ENCODE measurements at regions not wholly inside any gene's neighbourhood (a gene's known extent, or its start where the extent isn't known, plus 50 kb on each side); places are given as distances from the start of the nearest gene placed in this dataset.
"Not testable (repeated sequence)": the region's sequence is repeated elsewhere in the genome, so short reads cannot be mapped to it uniquely, and the experiment has no call there.

DNA sequence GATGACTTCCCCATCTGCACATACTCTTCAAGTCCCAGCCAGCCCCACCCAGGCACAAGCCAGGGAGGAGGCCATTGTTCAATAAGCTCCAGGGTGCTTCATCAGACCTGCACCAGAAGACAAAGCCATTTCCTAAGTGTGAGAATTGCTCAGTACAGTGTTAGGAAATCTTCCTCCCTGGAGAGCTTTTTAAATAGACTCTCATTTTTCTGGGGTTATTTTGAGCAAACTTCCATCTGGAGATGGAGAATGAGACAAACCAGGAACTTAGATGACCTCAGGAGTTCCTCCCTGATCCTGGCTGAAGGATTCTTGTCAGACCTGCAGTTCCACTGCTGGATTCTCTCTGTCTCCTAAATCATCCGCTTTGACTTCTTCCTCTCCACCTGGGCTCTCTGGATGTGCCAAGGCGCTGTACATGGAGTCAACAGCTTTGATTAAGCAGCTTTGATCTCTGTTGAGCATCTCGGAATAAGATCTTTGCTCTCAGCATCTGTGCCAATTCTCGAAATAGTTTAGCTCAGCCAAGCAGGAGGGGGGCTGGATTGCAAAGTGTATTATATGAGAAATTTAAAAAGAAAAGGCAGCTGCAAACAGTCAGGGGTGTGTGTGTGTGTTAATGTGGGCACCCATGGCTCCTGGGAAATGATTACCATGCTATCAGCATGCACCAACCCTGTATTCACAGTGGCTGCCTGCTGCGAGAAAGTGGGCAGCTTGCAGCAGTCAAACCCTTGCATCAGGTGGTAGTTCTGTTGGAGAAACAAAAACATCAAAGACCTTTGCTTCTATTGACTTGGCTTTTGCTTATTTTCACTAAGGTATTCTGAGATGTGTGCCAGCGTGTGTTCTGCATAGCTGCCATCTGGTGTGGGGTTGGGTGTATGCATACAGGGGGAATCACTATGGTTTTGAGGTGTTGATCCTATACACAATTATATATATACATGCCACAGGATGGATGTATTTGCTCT is 70.2 kb upstream of the NAV2 start:
- ATAC-seq (no peak), DNase-seq (no peak)
- peaks cover 3% of the 10 kb centered on the region for H3K27me3 Mint-ChIP-seq
- H3K36me3 Mint-ChIP-seq (ENCODE audit: low read depth): no peaks in the 10 kb centered on the region
- H3K9me3 Mint-ChIP-seq: no peaks in the 10 kb centered on the region
- H3K27ac Mint-ChIP-seq: no peak overlapping the region
- H3K4me3 Mint-ChIP-seq: no peak overlapping the region
- H3K4me1 Mint-ChIP-seq: no peaks in the 10 kb centered on the region

DNA sequence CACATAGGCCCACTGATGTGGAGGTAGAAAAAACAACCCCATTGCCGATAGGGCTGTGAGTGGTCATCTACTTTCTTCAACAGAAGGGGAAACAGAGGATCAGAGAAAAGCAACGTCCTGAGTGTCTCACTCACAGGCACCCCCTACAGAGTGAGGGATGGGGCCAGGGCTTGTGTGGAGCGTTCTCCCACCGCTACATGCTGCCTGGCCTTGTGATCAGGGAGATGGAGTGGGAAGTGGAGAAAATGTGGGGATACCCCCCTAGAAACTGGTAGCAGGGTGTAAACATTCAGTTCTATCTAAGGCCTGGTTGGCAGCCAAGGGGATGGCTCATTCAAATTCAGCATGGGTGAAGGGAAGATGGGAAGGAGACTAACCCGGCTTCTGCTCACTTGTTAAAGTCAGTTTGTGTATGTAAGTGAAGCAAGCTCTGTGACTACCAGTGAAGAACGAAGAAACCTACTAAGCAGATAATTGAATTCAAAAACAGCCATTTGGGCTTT is 73.0 kb upstream of the NAV2 start:
- H3K4me1 Mint-ChIP-seq: no peaks in the 10 kb centered on the region
- H3K27ac Mint-ChIP-seq: no peak overlapping the region
- no peak overlapping the region for H3K4me3 Mint-ChIP-seq
- H3K9me3 Mint-ChIP-seq: peaks cover 3% of the 10 kb centered on the region
- no peaks in the 10 kb centered on the region for H3K36me3 Mint-ChIP-seq (ENCODE audit: low read depth)
- DNase-seq: no peak
- no peak for ATAC-seq
- peaks cover 7% of the 10 kb centered on the region for H3K27me3 Mint-ChIP-seq

DNA sequence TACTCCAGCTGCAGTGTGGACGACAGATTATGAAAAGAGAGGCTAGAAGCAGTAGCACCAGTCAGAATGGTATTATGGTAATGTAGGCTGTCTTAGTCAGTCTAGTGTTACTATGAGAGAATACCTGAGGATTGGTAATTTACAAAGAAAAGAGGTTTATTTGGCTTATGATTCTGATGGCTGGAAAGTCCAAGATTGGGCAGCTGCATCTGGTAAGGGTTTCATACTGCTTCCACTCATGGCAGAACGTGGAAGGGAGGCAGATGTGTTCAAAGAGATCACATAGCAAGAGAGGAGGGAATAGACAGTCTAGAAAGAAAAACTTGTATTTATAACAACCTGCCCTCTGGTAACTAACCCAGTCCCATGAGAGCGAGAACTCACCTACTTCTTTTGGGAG is 77.3 kb upstream of the NAV2 start:
- Mint-ChIP-seq H3K27me3 (peaks cover 5% of the 10 kb centered on the region), H3K4me3 (no peak overlapping the region), H3K36me3 (ENCODE audit: low read depth) (no peaks in the 10 kb centered on the region), H3K27ac (no peak overlapping the region), H3K4me1 (no peaks in the 10 kb centered on the region), H3K9me3 (peaks cover 3% of the 10 kb centered on the region)
- ATAC-seq: no peak
- DNase-seq: no peak

DNA sequence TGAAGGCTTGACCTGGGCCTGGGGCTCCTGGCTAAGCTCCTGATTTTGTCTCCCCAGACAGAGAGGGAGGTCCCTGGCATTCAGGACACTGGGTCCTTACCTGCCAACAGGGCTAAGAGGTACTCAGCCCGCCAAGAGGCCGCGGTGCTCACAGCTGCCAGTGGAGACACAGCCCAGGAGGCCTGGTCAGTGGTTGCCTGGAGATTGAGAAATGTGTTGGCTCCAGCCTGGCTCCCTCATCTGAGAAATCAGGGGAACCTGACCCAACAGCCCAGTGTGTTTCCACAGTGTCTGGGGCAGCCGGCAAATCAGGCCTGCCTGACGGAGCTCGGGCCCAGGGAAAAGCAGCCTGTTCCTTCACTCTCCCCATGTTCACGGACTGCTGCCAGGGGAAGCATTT is 79.4 kb upstream of the NAV2 start:
- H3K4me1 Mint-ChIP-seq: no peaks in the 10 kb centered on the region
- DNase-seq (no peak), ATAC-seq (no peak)
- no peaks in the 10 kb centered on the region for H3K36me3 Mint-ChIP-seq (ENCODE audit: low read depth)
- peaks cover 8% of the 10 kb centered on the region for H3K27me3 Mint-ChIP-seq
- H3K9me3 Mint-ChIP-seq: peaks cover 3% of the 10 kb centered on the region
- no peak overlapping the region for H3K4me3 Mint-ChIP-seq
- no peak overlapping the region for H3K27ac Mint-ChIP-seq

DNA sequence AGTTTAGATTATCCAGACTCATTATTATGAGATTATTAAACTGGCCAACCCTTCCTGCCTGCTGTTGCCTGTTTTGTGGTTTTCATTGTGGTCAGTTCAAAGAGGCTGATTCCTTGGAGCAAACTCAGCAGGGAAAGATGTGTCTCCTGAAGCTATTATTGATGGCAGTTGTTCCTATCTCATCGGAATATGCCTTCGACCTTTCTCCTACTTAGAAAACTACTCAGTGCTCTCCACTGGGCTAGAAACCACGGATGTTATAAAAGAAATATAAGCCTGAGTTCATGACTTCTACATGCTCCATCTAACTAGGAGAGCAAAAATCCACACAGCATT is 80.2 kb upstream of the NAV2 start:
- peaks cover 3% of the 10 kb centered on the region for H3K9me3 Mint-ChIP-seq
- DNase-seq (no peak), ATAC-seq (no peak)
- H3K27ac Mint-ChIP-seq: no peak overlapping the region
- no peaks in the 10 kb centered on the region for H3K4me1 Mint-ChIP-seq
- peaks cover 8% of the 10 kb centered on the region for H3K27me3 Mint-ChIP-seq
- no peaks in the 10 kb centered on the region for H3K36me3 Mint-ChIP-seq (ENCODE audit: low read depth)
- no peak overlapping the region for H3K4me3 Mint-ChIP-seq

DNA sequence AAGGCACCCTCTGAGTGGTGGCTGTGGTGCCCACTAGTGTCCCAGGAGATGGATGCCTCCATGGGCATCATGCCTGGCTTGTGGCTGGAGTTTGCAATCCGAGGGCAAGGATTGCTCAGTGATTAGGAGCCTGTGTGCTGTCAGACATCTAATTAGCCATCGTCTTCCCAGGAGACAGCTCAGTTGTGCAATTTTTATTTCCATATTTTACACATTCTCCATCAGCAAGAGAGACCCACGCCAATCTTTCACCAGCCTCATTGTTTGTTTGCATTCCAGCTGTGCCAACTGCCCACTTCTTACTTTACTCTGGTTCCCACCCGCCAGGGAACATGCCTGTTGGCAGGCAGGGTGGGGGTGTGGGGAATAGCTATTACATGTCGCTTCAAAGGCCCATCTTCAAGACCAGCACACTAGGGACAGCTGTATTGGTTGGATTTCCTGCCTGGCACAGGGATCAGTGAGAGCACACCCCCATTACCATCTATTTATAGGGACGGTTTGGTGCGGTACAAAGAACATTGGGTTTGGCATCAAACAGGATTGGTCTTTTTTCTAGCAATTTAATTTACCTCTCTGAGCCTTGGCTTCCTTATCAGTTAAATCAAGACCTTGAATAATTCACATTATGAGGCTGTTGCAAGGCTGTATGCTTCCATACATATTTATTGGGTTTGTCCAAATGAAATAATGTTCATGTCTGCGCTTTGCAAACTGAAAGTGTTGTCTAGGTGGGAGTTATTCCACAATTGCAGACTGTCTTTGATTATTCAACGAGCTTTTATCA is 80.7 kb upstream of the NAV2 start:
- H3K36me3 Mint-ChIP-seq (ENCODE audit: low read depth): no peaks in the 10 kb centered on the region
- ATAC-seq (no peak), DNase-seq (no peak)
- no peak overlapping the region for H3K4me3 Mint-ChIP-seq
- H3K4me1 Mint-ChIP-seq: no peaks in the 10 kb centered on the region
- peaks cover 5% of the 10 kb centered on the region for H3K27me3 Mint-ChIP-seq
- no peak overlapping the region for H3K27ac Mint-ChIP-seq
- peaks cover 3% of the 10 kb centered on the region for H3K9me3 Mint-ChIP-seq

DNA sequence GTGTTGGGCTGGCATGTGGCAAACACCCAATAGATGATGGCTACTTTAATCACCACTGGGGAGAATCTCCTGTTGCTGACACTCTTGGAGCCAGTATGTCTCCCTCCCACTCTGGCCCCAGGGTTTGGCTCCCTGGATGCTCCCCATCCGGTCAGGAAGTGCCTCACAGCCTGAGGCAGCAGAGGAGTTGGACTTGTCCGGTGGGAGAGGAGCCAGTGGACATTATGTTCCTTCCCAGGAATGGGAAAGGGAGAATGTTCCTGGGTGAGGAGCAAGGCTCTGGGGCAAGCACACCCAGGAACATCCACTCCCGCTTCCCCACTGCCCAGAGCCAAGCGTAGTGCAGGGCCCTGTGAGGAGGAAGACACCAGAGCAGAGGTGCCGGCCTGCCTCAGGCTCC is 84.6 kb upstream of the NAV2 start:
- H3K36me3 Mint-ChIP-seq (ENCODE audit: low read depth): no peaks in the 10 kb centered on the region
- peaks cover 7% of the 10 kb centered on the region for H3K27me3 Mint-ChIP-seq
- ATAC-seq: no peak
- peaks cover 4% of the 10 kb centered on the region for H3K9me3 Mint-ChIP-seq
- H3K27ac Mint-ChIP-seq: no peak overlapping the region
- no peak overlapping the region for H3K4me3 Mint-ChIP-seq
- no peaks in the 10 kb centered on the region for H3K4me1 Mint-ChIP-seq
- DNase-seq: no peak

DNA sequence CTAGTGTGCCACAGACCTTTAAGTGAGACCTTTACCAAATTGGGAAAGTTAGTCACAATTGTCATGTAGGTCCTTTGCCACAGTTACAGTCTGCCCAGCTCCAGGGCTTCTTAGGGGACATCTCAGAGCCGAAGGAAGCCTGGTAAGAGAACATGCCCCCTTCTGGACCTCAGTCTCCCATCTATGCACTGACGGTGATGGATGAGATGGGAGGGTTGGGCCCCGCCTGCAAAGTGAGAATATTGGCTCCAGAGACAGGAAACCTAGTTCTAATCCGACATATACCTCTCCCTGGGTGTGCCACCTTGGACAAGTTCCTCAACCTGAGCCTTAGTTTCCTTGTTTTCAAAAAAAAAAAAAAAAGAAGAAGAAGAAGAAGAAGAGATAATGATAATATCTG is 85.1 kb upstream of the NAV2 start:
- Mint-ChIP-seq H3K27me3 (peaks cover 7% of the 10 kb centered on the region), H3K4me1 (no peaks in the 10 kb centered on the region), H3K36me3 (ENCODE audit: low read depth) (no peaks in the 10 kb centered on the region), H3K9me3 (peaks cover 4% of the 10 kb centered on the region), H3K4me3 (no peak overlapping the region), H3K27ac (no peak overlapping the region)
- no peak for ATAC-seq
- DNase-seq: no peak

DNA sequence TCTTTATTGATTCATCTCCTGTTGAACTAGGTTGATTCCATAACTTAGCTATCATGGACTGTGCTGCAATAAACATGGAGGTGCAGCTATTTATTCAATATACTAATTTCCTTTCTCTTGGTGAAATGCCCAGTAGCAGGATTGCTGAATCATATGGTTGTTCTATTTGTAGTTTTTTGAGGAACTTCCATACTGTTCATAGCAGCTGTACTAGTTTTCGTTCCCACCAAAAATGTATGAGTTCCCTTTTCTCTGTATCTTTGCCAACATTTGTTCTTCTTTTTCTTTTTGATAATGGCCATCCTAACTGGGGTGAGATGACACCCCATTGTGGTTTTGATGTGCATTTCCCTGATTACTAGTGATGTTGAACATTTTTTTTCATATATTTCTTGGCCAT is 87.2 kb upstream of the NAV2 start:
- Mint-ChIP-seq H3K27ac (no peak overlapping the region), H3K9me3 (peaks cover 4% of the 10 kb centered on the region), H3K4me1 (no peaks in the 10 kb centered on the region), H3K27me3 (peaks cover 13% of the 10 kb centered on the region), H3K4me3 (no peak overlapping the region), H3K36me3 (ENCODE audit: low read depth) (no peaks in the 10 kb centered on the region)
- no peak for DNase-seq
- ATAC-seq: no peak

DNA sequence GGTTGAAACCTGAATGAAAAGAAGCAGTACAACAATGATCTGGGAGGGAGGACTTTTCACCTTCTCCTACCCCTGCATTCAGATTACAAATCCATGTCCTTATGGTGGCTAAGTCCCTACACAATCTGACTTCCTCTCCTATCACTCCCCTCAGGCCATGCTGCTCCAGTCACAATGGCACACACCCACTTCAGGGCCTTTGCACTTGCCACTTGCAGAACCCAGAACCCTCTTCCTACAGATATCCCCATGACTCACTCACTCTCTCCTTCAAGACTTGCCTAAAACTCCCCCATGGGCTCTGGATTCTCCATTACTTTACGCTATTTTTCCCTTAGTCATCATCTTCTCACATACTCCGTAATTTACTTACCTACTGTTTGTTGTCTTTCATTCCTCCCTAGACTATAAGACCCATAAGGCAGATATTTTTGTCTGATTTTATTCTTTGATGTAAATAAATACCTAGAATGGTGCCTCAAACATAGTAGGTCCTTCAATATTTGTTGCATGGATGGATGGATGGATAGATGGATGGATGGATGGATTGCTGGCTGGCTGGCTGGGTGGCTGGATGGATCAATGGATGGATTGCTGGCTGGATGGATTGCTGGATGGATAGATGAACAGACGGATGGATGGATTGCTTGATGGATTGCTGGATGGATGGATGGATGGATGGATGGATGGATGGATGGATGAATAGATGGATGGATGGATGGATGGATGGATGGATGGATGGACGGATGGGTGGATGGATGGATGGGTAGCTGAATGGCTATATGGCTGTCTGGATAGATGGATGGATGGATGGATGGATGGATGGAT is 94.7 kb upstream of the NAV2 start:
- ATAC-seq: no peak
- no peaks in the 10 kb centered on the region for H3K36me3 Mint-ChIP-seq (ENCODE audit: low read depth)
- H3K27me3 Mint-ChIP-seq: peaks cover 10% of the 10 kb centered on the region

DNA sequence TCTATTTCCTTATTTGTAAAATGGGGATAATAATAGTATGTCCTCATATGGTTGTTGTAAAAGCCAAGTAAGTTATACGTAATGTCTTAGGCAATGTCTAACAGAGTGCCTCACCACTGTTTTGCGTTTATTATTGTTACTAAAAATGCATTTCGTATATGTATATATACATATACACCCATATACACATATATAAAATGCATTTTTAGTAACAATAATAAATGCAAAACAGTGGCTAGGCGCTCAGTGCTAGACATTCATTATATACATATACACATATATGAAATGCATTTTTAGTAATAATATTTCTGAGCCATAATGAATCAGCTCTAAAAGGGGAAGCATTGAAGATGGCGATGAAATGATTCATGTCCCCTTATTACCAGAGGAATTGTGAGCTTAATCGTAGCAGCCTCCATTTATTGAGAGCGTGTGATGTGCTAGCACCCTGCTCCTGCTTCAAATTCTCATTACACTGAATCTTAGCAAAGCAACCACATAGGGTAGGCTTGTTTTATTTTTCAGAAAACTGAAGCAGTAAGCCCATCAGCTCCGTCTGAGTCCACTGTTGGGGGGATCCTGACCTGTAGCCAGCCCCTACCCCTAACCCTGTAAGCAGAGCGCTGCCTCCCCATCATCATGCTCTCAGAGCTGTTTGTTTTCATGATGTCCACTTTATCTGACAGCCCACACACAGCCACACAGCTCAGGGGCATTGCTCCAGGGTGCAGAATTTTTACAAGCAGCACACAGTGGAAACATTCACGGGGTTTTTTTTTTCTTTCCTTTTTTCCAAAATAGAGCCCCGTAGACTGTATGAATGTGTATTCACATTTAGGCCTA is 97.1 kb upstream of the NAV2 start:
- Mint-ChIP-seq H3K4me1 (no peaks in the 10 kb centered on the region), H3K27ac (no peak overlapping the region)
- no peak for ATAC-seq

More for the DNA sequence above, 94.7 kb upstream of the NAV2 start:
- Mint-ChIP-seq H3K4me3 (no peak overlapping the region), H3K9me3 (peaks cover 8% of the 10 kb centered on the region), H3K27ac (no peak overlapping the region), H3K4me1 (no peaks in the 10 kb centered on the region)
- no peak for DNase-seq

DNA sequence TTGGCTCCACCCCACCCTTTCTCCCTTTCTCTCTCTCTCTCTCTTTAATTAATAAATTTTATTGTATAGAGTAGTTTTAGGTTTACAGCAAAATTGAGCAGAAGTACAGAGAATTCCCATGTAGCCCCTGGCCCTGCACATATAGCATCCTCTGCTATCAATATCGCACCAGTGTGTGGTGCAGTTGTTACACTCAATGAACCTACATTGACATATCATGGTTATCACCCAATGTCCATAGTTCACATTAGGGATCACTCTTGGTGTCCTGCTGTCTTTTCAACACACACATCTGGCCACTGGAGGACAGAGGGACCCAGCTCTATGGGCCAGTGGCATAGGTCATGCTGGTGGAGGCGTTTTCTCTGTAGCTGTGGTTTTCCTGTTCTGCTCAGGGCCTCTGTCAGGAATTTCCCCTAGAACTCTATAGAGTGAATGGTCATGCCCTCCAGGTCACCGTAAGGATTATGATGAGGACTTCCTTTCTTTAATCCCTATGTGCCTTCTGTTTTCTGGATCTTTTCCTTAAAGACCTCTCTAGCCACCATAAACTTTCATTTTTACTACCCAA is 98.2 kb upstream of the NAV2 start:
- ATAC-seq: no peak

More for the DNA sequence above, 97.1 kb upstream of the NAV2 start:
- Mint-ChIP-seq H3K36me3 (ENCODE audit: low read depth) (no peaks in the 10 kb centered on the region), H3K27me3 (peaks cover 4% of the 10 kb centered on the region), H3K9me3 (peaks cover 14% of the 10 kb centered on the region), H3K4me3 (no peak overlapping the region)
- no peak for DNase-seq

DNA sequence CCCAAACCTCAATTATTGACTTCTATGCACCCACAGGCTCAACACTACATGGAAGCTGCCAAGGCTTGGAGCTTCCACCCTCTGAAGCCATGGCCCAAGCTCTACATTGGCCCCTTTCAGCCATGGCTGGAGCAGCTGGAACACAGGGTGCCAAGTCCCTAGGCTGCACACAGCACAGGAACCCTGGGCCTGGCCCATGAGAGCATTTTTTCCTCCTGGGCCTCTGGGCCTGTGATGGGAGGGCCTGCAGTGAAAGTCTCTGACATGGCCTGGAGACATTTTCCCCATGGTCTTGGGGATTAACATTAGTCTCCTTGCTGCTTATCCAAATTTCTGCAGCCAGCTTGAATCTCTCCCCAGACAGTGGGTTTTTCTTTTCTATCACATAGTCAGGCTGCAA is 100.6 kb upstream of the NAV2 start:
- not testable (repeated sequence) for H3K27ac Mint-ChIP-seq; H3K4me1 Mint-ChIP-seq; H3K36me3 Mint-ChIP-seq (ENCODE audit: low read depth); H3K4me3 Mint-ChIP-seq; ATAC-seq; H3K9me3 Mint-ChIP-seq; DNase-seq; H3K27me3 Mint-ChIP-seq

More for the DNA sequence above, 98.2 kb upstream of the NAV2 start:
- peaks cover 14% of the 10 kb centered on the region for H3K9me3 Mint-ChIP-seq
- H3K4me1 Mint-ChIP-seq: no peaks in the 10 kb centered on the region
- DNase-seq: no peak
- no peak overlapping the region for H3K27ac Mint-ChIP-seq
- peaks cover 5% of the 10 kb centered on the region for H3K27me3 Mint-ChIP-seq
- no peaks in the 10 kb centered on the region for H3K36me3 Mint-ChIP-seq (ENCODE audit: low read depth)
- no peak overlapping the region for H3K4me3 Mint-ChIP-seq
